ENCODE measurements at regions not wholly inside any gene's neighbourhood (a gene's known extent, or its start where the extent isn't known, plus 50 kb on each side); places are given as distances from the start of the nearest gene placed in this dataset.

DNA sequence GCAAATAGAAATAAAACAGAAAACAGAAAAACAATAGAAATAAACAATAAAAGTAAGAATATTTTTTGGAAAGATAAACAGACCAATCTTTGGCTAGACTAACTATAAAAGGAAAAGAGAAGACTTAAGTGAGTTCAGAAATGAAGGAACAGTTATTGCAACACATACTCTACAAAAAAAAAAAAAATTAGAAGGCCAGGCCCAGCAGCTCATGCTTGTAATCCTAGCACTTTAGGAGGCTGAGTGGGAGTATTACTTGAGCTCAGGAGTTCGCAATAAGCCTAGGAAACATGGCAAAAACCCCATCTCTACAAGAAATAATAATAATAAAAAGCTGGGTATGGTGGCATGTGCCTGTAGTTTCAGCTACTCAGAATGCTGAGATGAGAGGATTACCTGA lies 336.7 kb downstream of the DTHD1 start:
- no peak overlapping the region for H3K27ac ChIP-seq (ENCODE audit: low read depth, low read length)
- no peak overlapping the region for H3K9ac ChIP-seq (ENCODE audit: low read length in 5 of 5)
- no peaks in the 10 kb centered on the region for H3K4me1 ChIP-seq (ENCODE audit: control insufficient read depth in 5 of 5, insufficient read depth in 5 of 5, low read length in 5 of 5)
- H3K4me3 ChIP-seq (ENCODE audit: low read depth in 1 of 5, low read length in 5 of 5): no peak overlapping the region
- H3K27me3 ChIP-seq (ENCODE audit: control insufficient read depth in 5 of 5, insufficient read depth in 4 of 5, low read length in 5 of 5): no peaks in the 10 kb centered on the region
- no peaks in the 10 kb centered on the region for H3K9me3 ChIP-seq (ENCODE audit: control insufficient read depth in 5 of 5, low read length in 5 of 5)
- H3K36me3 ChIP-seq (ENCODE audit: control insufficient read depth in 5 of 5, insufficient read depth in 5 of 5, low read length in 5 of 5): no peaks in the 10 kb centered on the region

DNA sequence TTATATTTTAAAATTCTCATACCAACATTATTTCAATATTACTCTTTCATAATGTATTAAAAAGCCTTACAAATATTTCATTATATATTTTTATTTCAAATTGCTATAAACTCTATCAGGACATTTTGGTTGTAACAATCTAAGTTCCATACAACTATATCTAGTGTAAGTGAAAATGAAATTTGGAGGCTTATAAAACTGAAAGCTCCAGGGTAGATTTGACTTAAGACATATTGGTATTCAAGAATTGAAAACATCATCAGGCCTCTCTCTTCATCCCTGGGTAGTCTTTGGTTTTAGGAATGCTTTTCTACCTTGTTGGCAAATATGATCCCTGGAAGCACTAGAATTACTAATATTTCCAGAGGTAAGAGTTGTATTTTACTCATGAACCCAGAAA lies 342.6 kb downstream of the DTHD1 start:
- H3K4me3 ChIP-seq (ENCODE audit: low read depth in 1 of 5, low read length in 5 of 5): no peak overlapping the region
- H3K27ac ChIP-seq (ENCODE audit: low read depth, low read length): no peak overlapping the region
- H3K27me3 ChIP-seq (ENCODE audit: control insufficient read depth in 5 of 5, insufficient read depth in 4 of 5, low read length in 5 of 5): no peaks in the 10 kb centered on the region
- H3K9me3 ChIP-seq (ENCODE audit: control insufficient read depth in 5 of 5, low read length in 5 of 5): no peaks in the 10 kb centered on the region
- H3K9ac ChIP-seq (ENCODE audit: low read length in 5 of 5): no peak overlapping the region
- no peaks in the 10 kb centered on the region for H3K4me1 ChIP-seq (ENCODE audit: control insufficient read depth in 5 of 5, insufficient read depth in 5 of 5, low read length in 5 of 5)
- H3K36me3 ChIP-seq (ENCODE audit: control insufficient read depth in 5 of 5, insufficient read depth in 5 of 5, low read length in 5 of 5): no peaks in the 10 kb centered on the region

- Histone ChIP-seq H3K9ac (ENCODE audit: low read length in 5 of 5) (no peak overlapping the region), H3K9me3 (ENCODE audit: control insufficient read depth in 5 of 5, low read length in 5 of 5) (no peaks in the 10 kb centered on the region)
Measured at GRCh38 chr4:36638273-36638811, 356.9 kb downstream of the DTHD1 start.

GRCh38 chr4:36640876-36641275 lies 359.5 kb downstream of the DTHD1 start:
- Histone ChIP-seq H3K27me3 (ENCODE audit: control insufficient read depth in 5 of 5, insufficient read depth in 4 of 5, low read length in 5 of 5) (no peaks in the 10 kb centered on the region), H3K9ac (ENCODE audit: low read length in 5 of 5) (no peak overlapping the region)

More at GRCh38 chr4:36638273-36638811, 356.9 kb downstream of the DTHD1 start:
- H3K4me3 ChIP-seq (ENCODE audit: low read depth in 1 of 5, low read length in 5 of 5): no peak overlapping the region
- H3K4me1 ChIP-seq (ENCODE audit: control insufficient read depth in 5 of 5, insufficient read depth in 5 of 5, low read length in 5 of 5): no peaks in the 10 kb centered on the region
- no peak overlapping the region for H3K27ac ChIP-seq (ENCODE audit: low read depth, low read length)
- no peaks in the 10 kb centered on the region for H3K36me3 ChIP-seq (ENCODE audit: control insufficient read depth in 5 of 5, insufficient read depth in 5 of 5, low read length in 5 of 5)
- H3K27me3 ChIP-seq (ENCODE audit: control insufficient read depth in 5 of 5, insufficient read depth in 4 of 5, low read length in 5 of 5): no peaks in the 10 kb centered on the region

DNA sequence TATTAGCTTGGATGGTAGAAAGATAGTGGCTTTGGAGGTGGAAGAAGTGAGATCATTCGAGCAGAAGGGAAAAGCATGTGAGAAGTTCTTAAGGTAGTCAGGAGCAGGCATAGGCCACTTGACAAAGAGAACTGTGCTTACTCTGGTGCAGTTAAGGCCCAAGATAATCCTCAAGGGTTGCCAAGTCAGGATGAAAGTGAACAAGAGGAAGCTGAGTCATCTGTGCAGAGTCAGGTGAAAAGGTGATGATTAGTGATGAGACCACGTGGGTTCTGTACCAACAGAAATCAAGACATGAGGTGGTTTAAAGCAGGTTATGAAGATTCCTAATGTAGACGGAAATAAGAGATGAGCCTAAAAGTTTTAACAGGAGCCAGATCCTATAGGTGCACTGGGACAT lies 369.8 kb downstream of the DTHD1 start:
- H3K9ac ChIP-seq (ENCODE audit: low read length in 5 of 5): no peak overlapping the region
- H3K27ac ChIP-seq (ENCODE audit: low read depth, low read length): no peak overlapping the region
- no peaks in the 10 kb centered on the region for H3K36me3 ChIP-seq (ENCODE audit: control insufficient read depth in 5 of 5, insufficient read depth in 5 of 5, low read length in 5 of 5)
- no peak overlapping the region for H3K4me3 ChIP-seq (ENCODE audit: low read depth in 1 of 5, low read length in 5 of 5)
- no peaks in the 10 kb centered on the region for H3K4me1 ChIP-seq (ENCODE audit: control insufficient read depth in 5 of 5, insufficient read depth in 5 of 5, low read length in 5 of 5)
- no peaks in the 10 kb centered on the region for H3K9me3 ChIP-seq (ENCODE audit: control insufficient read depth in 5 of 5, low read length in 5 of 5)
- H3K27me3 ChIP-seq (ENCODE audit: control insufficient read depth in 5 of 5, insufficient read depth in 4 of 5, low read length in 5 of 5): no peaks in the 10 kb centered on the region

More at GRCh38 chr4:36640876-36641275, 359.5 kb downstream of the DTHD1 start:
- Histone ChIP-seq H3K9me3 (ENCODE audit: control insufficient read depth in 5 of 5, low read length in 5 of 5) (no peaks in the 10 kb centered on the region), H3K4me3 (ENCODE audit: low read depth in 1 of 5, low read length in 5 of 5) (no peak overlapping the region), H3K36me3 (ENCODE audit: control insufficient read depth in 5 of 5, insufficient read depth in 5 of 5, low read length in 5 of 5) (no peaks in the 10 kb centered on the region), H3K4me1 (ENCODE audit: control insufficient read depth in 5 of 5, insufficient read depth in 5 of 5, low read length in 5 of 5) (no peaks in the 10 kb centered on the region), H3K27ac (ENCODE audit: low read depth, low read length) (no peak overlapping the region)

DNA sequence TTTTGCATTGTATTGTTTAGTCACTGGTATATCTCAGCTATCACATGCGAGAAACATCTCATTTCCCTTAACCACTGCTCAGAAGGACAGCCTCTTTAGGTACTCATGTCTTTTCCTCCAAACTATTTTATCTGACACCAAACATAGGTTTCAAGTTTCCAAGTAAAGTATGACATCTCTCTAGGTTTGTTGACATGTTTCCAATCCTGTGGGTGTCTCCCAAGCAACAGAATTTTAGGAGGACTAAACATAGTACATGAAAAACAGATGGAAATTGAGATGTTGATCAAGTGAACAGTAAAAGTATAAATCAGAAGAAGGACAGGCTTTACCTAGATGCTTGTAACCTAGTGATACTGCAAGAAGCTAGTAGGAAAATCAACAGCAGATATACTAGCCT lies 371.4 kb downstream of the DTHD1 start:
- H3K9ac ChIP-seq (ENCODE audit: low read length in 5 of 5): no peak overlapping the region
- H3K4me1 ChIP-seq (ENCODE audit: control insufficient read depth in 5 of 5, insufficient read depth in 5 of 5, low read length in 5 of 5): no peaks in the 10 kb centered on the region
- no peaks in the 10 kb centered on the region for H3K36me3 ChIP-seq (ENCODE audit: control insufficient read depth in 5 of 5, insufficient read depth in 5 of 5, low read length in 5 of 5)
- H3K4me3 ChIP-seq (ENCODE audit: low read depth in 1 of 5, low read length in 5 of 5): no peak overlapping the region
- no peaks in the 10 kb centered on the region for H3K9me3 ChIP-seq (ENCODE audit: control insufficient read depth in 5 of 5, low read length in 5 of 5)
- no peaks in the 10 kb centered on the region for H3K27me3 ChIP-seq (ENCODE audit: control insufficient read depth in 5 of 5, insufficient read depth in 4 of 5, low read length in 5 of 5)
- no peak overlapping the region for H3K27ac ChIP-seq (ENCODE audit: low read depth, low read length)

DNA sequence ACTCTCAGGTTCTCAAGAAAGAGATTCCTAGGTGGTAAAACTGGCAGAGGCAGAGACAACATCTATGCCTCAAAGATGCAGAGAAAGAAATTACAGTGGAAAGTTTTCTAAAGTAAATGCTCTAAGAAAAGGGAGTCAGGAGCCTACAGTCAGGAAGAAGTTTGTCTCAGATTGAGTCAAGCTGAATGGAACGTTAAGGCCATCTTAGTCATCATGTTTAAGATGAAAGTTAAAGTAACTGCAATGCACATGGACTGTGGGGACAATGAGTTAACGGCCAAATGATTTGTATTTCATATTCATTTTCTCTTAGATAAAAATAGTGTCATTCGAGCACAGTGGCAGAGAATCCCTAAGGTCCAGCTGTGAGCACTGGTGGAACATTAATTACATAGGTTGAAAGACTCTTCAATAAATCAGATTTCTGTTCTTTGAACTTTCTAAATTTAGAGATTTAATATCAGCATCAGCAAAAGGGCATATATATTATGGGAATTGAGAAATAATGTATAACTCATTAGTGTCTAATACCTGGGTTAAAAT lies 384.6 kb downstream of the DTHD1 start:
- H3K9me3 ChIP-seq (ENCODE audit: control insufficient read depth in 5 of 5, low read length in 5 of 5): no peaks in the 10 kb centered on the region

DNA sequence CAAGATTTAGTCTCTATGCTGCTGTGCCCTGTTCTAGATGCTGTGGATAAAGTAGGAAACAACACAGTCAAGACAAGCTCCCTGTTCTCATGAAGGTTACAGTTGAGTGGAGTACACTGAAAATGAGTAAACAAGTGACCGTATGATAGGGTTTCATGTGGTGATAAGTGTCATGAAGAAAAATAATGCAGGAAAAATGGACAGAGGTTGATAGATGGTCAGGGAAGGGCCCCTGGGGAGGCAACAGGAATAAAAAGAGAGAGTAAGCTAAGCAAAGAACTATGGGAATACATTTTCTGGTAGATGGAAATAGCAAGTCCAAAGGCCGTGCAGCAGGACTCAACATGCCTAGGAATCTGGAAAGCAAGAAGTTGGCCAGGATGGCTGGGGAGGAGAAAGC lies 394.0 kb downstream of the DTHD1 start:
- Histone ChIP-seq H3K36me3 (ENCODE audit: control insufficient read depth in 5 of 5, insufficient read depth in 5 of 5, low read length in 5 of 5) (no peaks in the 10 kb centered on the region), H3K27me3 (ENCODE audit: control insufficient read depth in 5 of 5, insufficient read depth in 4 of 5, low read length in 5 of 5) (no peaks in the 10 kb centered on the region), H3K4me3 (ENCODE audit: low read depth in 1 of 5, low read length in 5 of 5) (no peak overlapping the region), H3K9me3 (ENCODE audit: control insufficient read depth in 5 of 5, low read length in 5 of 5) (no peaks in the 10 kb centered on the region), H3K4me1 (ENCODE audit: control insufficient read depth in 5 of 5, insufficient read depth in 5 of 5, low read length in 5 of 5) (no peaks in the 10 kb centered on the region), H3K27ac (ENCODE audit: low read depth, low read length) (no peak overlapping the region), H3K9ac (ENCODE audit: low read length in 5 of 5) (no peak overlapping the region)

More for the DNA sequence above, 384.6 kb downstream of the DTHD1 start:
- Histone ChIP-seq H3K9ac (ENCODE audit: low read length in 5 of 5) (no peak overlapping the region), H3K4me3 (ENCODE audit: low read depth in 1 of 5, low read length in 5 of 5) (no peak overlapping the region), H3K27me3 (ENCODE audit: control insufficient read depth in 5 of 5, insufficient read depth in 4 of 5, low read length in 5 of 5) (no peaks in the 10 kb centered on the region), H3K4me1 (ENCODE audit: control insufficient read depth in 5 of 5, insufficient read depth in 5 of 5, low read length in 5 of 5) (no peaks in the 10 kb centered on the region), H3K27ac (ENCODE audit: low read depth, low read length) (no peak overlapping the region), H3K36me3 (ENCODE audit: control insufficient read depth in 5 of 5, insufficient read depth in 5 of 5, low read length in 5 of 5) (no peaks in the 10 kb centered on the region)

GRCh38 chr4:36676139-36677050 lies 395.0 kb downstream of the DTHD1 start:
- Histone ChIP-seq H3K4me3 (ENCODE audit: low read depth in 1 of 5, low read length in 5 of 5) (no peak overlapping the region), H3K27ac (ENCODE audit: low read depth, low read length) (no peak overlapping the region)

GRCh38 chr4:36677112-36677511 lies 395.7 kb downstream of the DTHD1 start:
- H3K9me3 ChIP-seq (ENCODE audit: control insufficient read depth in 5 of 5, low read length in 5 of 5): peaks cover 0 to 7% (median 7%) of the 10 kb centered on the region in 5 donors
- no peak overlapping the region for H3K4me3 ChIP-seq (ENCODE audit: low read depth in 1 of 5, low read length in 5 of 5)
- no peak overlapping the region for H3K9ac ChIP-seq (ENCODE audit: low read length in 5 of 5)
- no peak overlapping the region for H3K27ac ChIP-seq (ENCODE audit: low read depth, low read length)
- no peaks in the 10 kb centered on the region for H3K27me3 ChIP-seq (ENCODE audit: control insufficient read depth in 5 of 5, insufficient read depth in 4 of 5, low read length in 5 of 5)
- H3K4me1 ChIP-seq (ENCODE audit: control insufficient read depth in 5 of 5, insufficient read depth in 5 of 5, low read length in 5 of 5): no peaks in the 10 kb centered on the region
- H3K36me3 ChIP-seq (ENCODE audit: control insufficient read depth in 5 of 5, insufficient read depth in 5 of 5, low read length in 5 of 5): no peaks in the 10 kb centered on the region

More at GRCh38 chr4:36676139-36677050, 395.0 kb downstream of the DTHD1 start:
- Histone ChIP-seq H3K9me3 (ENCODE audit: control insufficient read depth in 5 of 5, low read length in 5 of 5) (peaks cover 0 to 2% (median 2%) of the 10 kb centered on the region in 5 donors), H3K9ac (ENCODE audit: low read length in 5 of 5) (no peak overlapping the region), H3K36me3 (ENCODE audit: control insufficient read depth in 5 of 5, insufficient read depth in 5 of 5, low read length in 5 of 5) (no peaks in the 10 kb centered on the region), H3K4me1 (ENCODE audit: control insufficient read depth in 5 of 5, insufficient read depth in 5 of 5, low read length in 5 of 5) (no peaks in the 10 kb centered on the region), H3K27me3 (ENCODE audit: control insufficient read depth in 5 of 5, insufficient read depth in 4 of 5, low read length in 5 of 5) (no peaks in the 10 kb centered on the region)

All from subcutaneous abdominal adipose tissue (tissue), 5 donors.